Endodermal cell (in vitro differentiated cells): ENCODE measurements at regions not wholly inside any gene's neighbourhood (a gene's known extent, or its start where the extent isn't known, plus 50 kb on each side); places are given as distances from the start of the nearest gene placed in this dataset.
"Not testable (repeated sequence)": the region's sequence is repeated elsewhere in the genome, so short reads cannot be mapped to it uniquely, and the experiment has no call there.

Experiments used
- DNase-seq: peaks from one replicate; pipeline ENCODE4 v3.0.0-alpha.2; 2017
- H3K27ac ChIP-seq: 2 replicates; pipeline ENCODE4 v1.5.1; 2013; ENCODE audit warnings: mild to moderate bottlenecking, low read depth, low read length, moderate library complexity
- H3K27me3 ChIP-seq: 2 replicates; pipeline ENCODE4 v1.6.1; 2013; ENCODE audit warnings: mild to moderate bottlenecking, low read length, moderate library complexity; ENCODE audit not compliant: insufficient read depth, control insufficient read depth, poor library complexity, severe bottlenecking
- H3K36me3 ChIP-seq: 2 replicates; pipeline ENCODE4 v1.7.0; 2013; ENCODE audit warnings: mild to moderate bottlenecking, low read length, moderate library complexity; ENCODE audit not compliant: control insufficient read depth, insufficient read depth
- H3K4me1 ChIP-seq: one replicate; pipeline ENCODE4 v1.7.0; 2013; ENCODE audit warnings: low read length; ENCODE audit not compliant: control insufficient read depth, insufficient read depth
- H3K4me3 ChIP-seq: 2 replicates; pipeline ENCODE4 v1.5.1; 2013; ENCODE audit warnings: mild to moderate bottlenecking, low read length, moderate library complexity
- H3K9ac ChIP-seq: 2 replicates; pipeline ENCODE4 v1.6.1; 2013; ENCODE audit warnings: mild to moderate bottlenecking, low read length, moderate library complexity; ENCODE audit not compliant: poor library complexity, severe bottlenecking; ENCODE audit errors: extremely low read depth
- H3K9me3 ChIP-seq: 2 replicates; pipeline ENCODE4 v1.6.1; 2013; ENCODE audit warnings: mild to moderate bottlenecking, low read length, moderate library complexity; ENCODE audit not compliant: control insufficient read depth
- H3K27ac Mint-ChIP-seq: 2 replicates; pipeline ENCODE4 v1.8.0; 2020; ENCODE audit warnings: mixed read lengths
- H3K27me3 Mint-ChIP-seq: 2 replicates; pipeline ENCODE4 v1.8.0; 2021; ENCODE audit warnings: mild to moderate bottlenecking, mixed read lengths; ENCODE audit not compliant: insufficient read depth
- H3K36me3 Mint-ChIP-seq: 2 replicates; pipeline ENCODE4 v1.8.0; 2020; ENCODE audit warnings: low read depth, mixed read lengths
- H3K4me1 Mint-ChIP-seq: 2 replicates; pipeline ENCODE4 v1.8.0; 2020; ENCODE audit warnings: mixed read lengths
- H3K4me3 Mint-ChIP-seq: 2 replicates; pipeline ENCODE4 v1.8.0; 2020; ENCODE audit warnings: mild to moderate bottlenecking, moderate library complexity, mixed read lengths
- H3K9me3 Mint-ChIP-seq: 2 replicates; pipeline ENCODE4 v1.8.0; 2020; ENCODE audit warnings: mild to moderate bottlenecking, mixed read lengths
- WGBS, 2 experiments: methylation state at CpG; one replicate each; pipeline versions ENCODE4 v1.1.5 to v1.1.7; 2013; ENCODE audit warnings: missing lambda C conversion rate in 2 of 2, mixed read lengths in 1 of 2; ENCODE audit not compliant: insufficient coverage in 1 of 2, insufficient read length in 1 of 2; 5-methylcytosine and 5-hydroxymethylcytosine counted together

- H3K9me3 Mint-ChIP-seq = peaks cover 18% of the 10 kb centered on the region
Observed at GRCh38 chr2:131686164-131686893, 158.6 kb downstream of the CCDC74A start.

GRCh38 chr2:131686894-131687238 is 159.2 kb downstream of the CCDC74A start:
- H3K27ac Mint-ChIP-seq, H3K4me3 ChIP-seq, H3K4me1 ChIP-seq, H3K27me3 Mint-ChIP-seq, H3K27ac ChIP-seq, H3K4me3 Mint-ChIP-seq, DNase-seq, H3K9ac ChIP-seq, H3K27me3 ChIP-seq, H3K36me3 ChIP-seq, H3K4me1 Mint-ChIP-seq, H3K9me3 ChIP-seq: not testable (repeated sequence)
- Mint-ChIP-seq H3K36me3 (peaks cover 48% of the 10 kb centered on the region), H3K9me3 (peaks cover 24% of the 10 kb centered on the region)

More at GRCh38 chr2:131686164-131686893, 158.6 kb downstream of the CCDC74A start:
- not testable (repeated sequence) for H3K27ac Mint-ChIP-seq, H3K36me3 ChIP-seq, H3K27me3 ChIP-seq, H3K27me3 Mint-ChIP-seq, H3K27ac ChIP-seq, H3K9me3 ChIP-seq, H3K4me1 ChIP-seq, H3K4me1 Mint-ChIP-seq, H3K9ac ChIP-seq, H3K4me3 Mint-ChIP-seq, H3K4me3 ChIP-seq, DNase-seq
- peaks cover 42% of the 10 kb centered on the region for H3K36me3 Mint-ChIP-seq
- WGBS, 2 experiments = 75 to 100% methylated on average over 2 to 4 of the region's 6 CpGs

- H3K27me3 Mint-ChIP-seq, H3K27ac ChIP-seq, H3K27ac Mint-ChIP-seq, DNase-seq, H3K4me1 Mint-ChIP-seq, H3K27me3 ChIP-seq, H3K4me1 ChIP-seq, H3K4me3 ChIP-seq, H3K9me3 ChIP-seq, H3K4me3 Mint-ChIP-seq, H3K36me3 ChIP-seq, H3K9ac ChIP-seq: not testable (repeated sequence)
- WGBS, 2 experiments = no CpG with 5 or more reads among the region's 2 CpGs
- peaks cover 31% of the 10 kb centered on the region for H3K9me3 Mint-ChIP-seq
- peaks cover 58% of the 10 kb centered on the region for H3K36me3 Mint-ChIP-seq
Observed at GRCh38 chr2:131689066-131689465, 161.4 kb downstream of the CCDC74A start.

GRCh38 chr2:131711268-131711667 is 183.6 kb downstream of the CCDC74A start:
- not testable (repeated sequence) for H3K27me3 Mint-ChIP-seq, H3K9ac ChIP-seq, H3K27me3 ChIP-seq, H3K9me3 ChIP-seq, H3K36me3 Mint-ChIP-seq, H3K4me3 ChIP-seq, H3K9me3 Mint-ChIP-seq, DNase-seq, H3K4me1 Mint-ChIP-seq, H3K4me1 ChIP-seq, H3K4me3 Mint-ChIP-seq, H3K27ac ChIP-seq, H3K36me3 ChIP-seq, H3K27ac Mint-ChIP-seq
- 68% methylated on average over 2 of the region's 2 CpGs; no CpG with 5 or more reads in 1 of the 2 experiments for WGBS, 2 experiments

GRCh38 chr2:131717907-131718306 is 190.2 kb downstream of the CCDC74A start:
- not testable (repeated sequence) for H3K27ac ChIP-seq, H3K27me3 ChIP-seq, H3K4me1 ChIP-seq, H3K36me3 Mint-ChIP-seq, H3K27ac Mint-ChIP-seq, H3K9me3 Mint-ChIP-seq, H3K9ac ChIP-seq, H3K27me3 Mint-ChIP-seq, DNase-seq, H3K36me3 ChIP-seq, H3K4me3 ChIP-seq, H3K4me3 Mint-ChIP-seq, H3K9me3 ChIP-seq
- peaks cover 11% of the 10 kb centered on the region for H3K4me1 Mint-ChIP-seq

- H3K9ac ChIP-seq, H3K27me3 ChIP-seq, H3K9me3 Mint-ChIP-seq, DNase-seq, H3K27ac Mint-ChIP-seq, H3K36me3 ChIP-seq, H3K27ac ChIP-seq, H3K36me3 Mint-ChIP-seq, H3K27me3 Mint-ChIP-seq, H3K4me3 ChIP-seq, H3K4me1 ChIP-seq, H3K9me3 ChIP-seq, H3K4me3 Mint-ChIP-seq: not testable (repeated sequence)
- H3K4me1 Mint-ChIP-seq = peaks cover 11% of the 10 kb centered on the region
- 73% methylated on average over 6 of the region's 6 CpGs; no CpG with 5 or more reads in 1 of the 2 experiments for WGBS, 2 experiments
Observed at GRCh38 chr2:131721163-131721562, 193.5 kb downstream of the CCDC74A start.

GRCh38 chr2:131722256-131722655 is 194.6 kb downstream of the CCDC74A start:
- H3K4me1 ChIP-seq, H3K9ac ChIP-seq, H3K27me3 Mint-ChIP-seq, H3K4me3 ChIP-seq, H3K27ac Mint-ChIP-seq, DNase-seq, H3K9me3 ChIP-seq, H3K27me3 ChIP-seq, H3K4me3 Mint-ChIP-seq, H3K27ac ChIP-seq, H3K36me3 ChIP-seq, H3K9me3 Mint-ChIP-seq, H3K36me3 Mint-ChIP-seq: not testable (repeated sequence)
- H3K4me1 Mint-ChIP-seq = peaks cover 11% of the 10 kb centered on the region
- 83 to 98% methylated on average over 1 to 2 of the region's 2 CpGs for WGBS, 2 experiments
